ENCODE measurements at regions not wholly inside any gene's neighbourhood (a gene's known extent, or its start where the extent isn't known, plus 50 kb on each side); places are given as distances from the start of the nearest gene placed in this dataset.

DNA sequence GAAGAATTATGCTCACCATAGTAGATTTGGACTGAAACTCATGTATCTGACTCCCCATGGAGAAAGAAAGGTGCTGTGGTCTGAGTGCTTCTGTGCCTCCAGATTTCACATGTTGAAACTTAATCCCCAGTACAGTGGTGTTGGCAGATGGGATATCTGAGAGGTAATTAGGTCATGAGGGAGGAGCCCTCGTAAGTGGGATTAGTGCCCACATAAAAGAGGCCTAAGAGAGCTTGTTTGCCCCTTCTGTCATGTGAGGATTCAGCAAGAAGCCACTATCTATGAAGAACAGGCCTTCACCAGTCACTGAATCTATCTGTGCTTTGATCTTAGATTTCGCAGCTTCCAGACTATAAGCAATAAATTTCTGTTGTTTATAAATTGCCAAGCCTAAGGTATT is 150.1 kb downstream of the PLPP3 start:
- TF ChIP-seq, protein P1, sequence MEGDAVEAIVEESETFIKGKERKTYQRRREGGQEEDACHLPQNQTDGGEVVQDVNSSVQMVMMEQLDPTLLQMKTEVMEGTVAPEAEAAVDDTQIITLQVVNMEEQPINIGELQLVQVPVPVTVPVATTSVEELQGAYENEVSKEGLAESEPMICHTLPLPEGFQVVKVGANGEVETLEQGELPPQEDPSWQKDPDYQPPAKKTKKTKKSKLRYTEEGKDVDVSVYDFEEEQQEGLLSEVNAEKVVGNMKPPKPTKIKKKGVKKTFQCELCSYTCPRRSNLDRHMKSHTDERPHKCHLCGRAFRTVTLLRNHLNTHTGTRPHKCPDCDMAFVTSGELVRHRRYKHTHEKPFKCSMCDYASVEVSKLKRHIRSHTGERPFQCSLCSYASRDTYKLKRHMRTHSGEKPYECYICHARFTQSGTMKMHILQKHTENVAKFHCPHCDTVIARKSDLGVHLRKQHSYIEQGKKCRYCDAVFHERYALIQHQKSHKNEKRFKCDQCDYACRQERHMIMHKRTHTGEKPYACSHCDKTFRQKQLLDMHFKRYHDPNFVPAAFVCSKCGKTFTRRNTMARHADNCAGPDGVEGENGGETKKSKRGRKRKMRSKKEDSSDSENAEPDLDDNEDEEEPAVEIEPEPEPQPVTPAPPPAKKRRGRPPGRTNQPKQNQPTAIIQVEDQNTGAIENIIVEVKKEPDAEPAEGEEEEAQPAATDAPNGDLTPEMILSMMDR (conservative IDR thresholded peaks at IDR 0.05 in 1 of 2, IDR thresholded peaks at IDR 0.05 in 1 of 2; ENCODE audit: extremely low read depth in 1 of 2, insufficient read depth in 1 of 2, low read depth in 1 of 2, low read length in 2 of 2), result no peak
- no peak for TF ChIP-seq EZH2 (IDR thresholded peaks at IDR 0.05; ENCODE audit: borderline replicate concordance, low read length)

Measured in mammary epithelial cell (primary cell).